ENCODE measurements at regions not wholly inside any gene's neighbourhood (a gene's known extent, or its start where the extent isn't known, plus 50 kb on each side); places are given as distances from the start of the nearest gene placed in this dataset.
"Not testable (repeated sequence)": the region's sequence is repeated elsewhere in the genome, so short reads cannot be mapped to it uniquely, and the experiment has no call there.

GRCh38 chr16:88246955-88247582 is 135.7 kb upstream of the ZNF469 start:
- H3K9me3 ChIP-seq (ENCODE audit: low read length); H3K4me1 ChIP-seq (ENCODE audit: insufficient read depth, low read length, poor library complexity, severe bottlenecking); H3K4me3 ChIP-seq (ENCODE audit: low read depth, low read length, poor library complexity, severe bottlenecking); POLR2A ChIA-PET; H3K27ac ChIP-seq (ENCODE audit: low read depth, low read length, poor library complexity, severe bottlenecking); CTCF ChIA-PET (ENCODE audit: unreplicated experiment); H3K36me3 ChIP-seq (ENCODE audit: insufficient read depth, low read length); H3K4me2 ChIP-seq (ENCODE audit: low read length); intact Hi-C loops (cut with micrococcal nuclease; ENCODE audit: unreplicated experiment); H3K79me2 ChIP-seq (ENCODE audit: insufficient read depth, low read depth, low read length); H3K9me2 ChIP-seq (ENCODE audit: insufficient read depth, low read length); BruUV-seq (replicated peaks); H2AFZ ChIP-seq (ENCODE audit: low read length); DNase-seq (ENCODE audit: low spot score); H4K20me1 ChIP-seq (ENCODE audit: insufficient read depth, low read length): not testable (repeated sequence)

DNA sequence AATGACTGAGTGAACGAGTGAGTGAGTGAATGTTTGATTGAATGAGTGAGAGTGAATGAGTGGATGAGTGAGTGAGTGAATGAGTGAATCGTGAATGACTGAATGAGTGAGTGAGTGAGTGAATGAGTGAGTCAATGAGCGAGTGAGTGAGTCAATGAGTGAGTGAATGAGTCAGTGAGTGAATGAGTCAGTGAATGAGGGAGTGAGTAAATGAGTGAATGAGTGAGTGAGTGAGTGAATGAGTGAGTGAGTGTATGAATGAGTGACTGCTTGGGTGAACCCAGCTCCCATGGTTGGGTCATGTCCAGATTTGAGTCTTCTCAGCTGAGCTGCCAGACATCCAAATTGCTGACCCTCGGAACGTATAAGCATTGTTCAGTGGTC is 135.2 kb upstream of the ZNF469 start:
- H3K4me2 ChIP-seq (ENCODE audit: low read length); H3K36me3 ChIP-seq (ENCODE audit: insufficient read depth, low read length); H3K4me1 ChIP-seq (ENCODE audit: insufficient read depth, low read length, poor library complexity, severe bottlenecking); H2AFZ ChIP-seq (ENCODE audit: low read length); H3K27ac ChIP-seq (ENCODE audit: low read depth, low read length, poor library complexity, severe bottlenecking); H3K9me2 ChIP-seq (ENCODE audit: insufficient read depth, low read length); intact Hi-C loops (cut with micrococcal nuclease; ENCODE audit: unreplicated experiment); H3K79me2 ChIP-seq (ENCODE audit: insufficient read depth, low read depth, low read length); POLR2A ChIA-PET; H3K4me3 ChIP-seq (ENCODE audit: low read depth, low read length, poor library complexity, severe bottlenecking); BruUV-seq (replicated peaks); CTCF ChIA-PET (ENCODE audit: unreplicated experiment); H4K20me1 ChIP-seq (ENCODE audit: insufficient read depth, low read length); H3K9me3 ChIP-seq (ENCODE audit: low read length); DNase-seq (ENCODE audit: low spot score): not testable (repeated sequence)

DNA sequence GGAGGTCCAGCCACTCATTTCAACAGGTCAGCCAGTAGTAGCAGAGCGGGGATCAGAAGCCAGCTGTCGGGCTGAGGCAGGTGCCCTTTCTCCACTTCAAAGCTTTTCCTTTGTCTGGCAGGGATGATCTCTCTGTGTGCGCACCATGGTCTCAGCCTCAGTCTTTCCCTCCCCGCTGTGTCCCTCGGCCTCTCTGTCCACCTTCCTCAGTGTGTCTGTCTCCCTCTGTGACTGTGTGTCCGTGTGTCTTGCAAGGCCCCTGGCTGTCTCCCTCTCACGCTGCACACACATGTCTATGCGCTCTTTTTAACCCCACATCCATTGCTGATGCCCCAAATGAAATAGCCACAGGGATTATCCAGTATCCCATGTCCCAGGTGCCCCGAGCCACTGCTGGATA is 134.0 kb upstream of the ZNF469 start:
- H2AFZ ChIP-seq (ENCODE audit: low read length); H3K4me1 ChIP-seq (ENCODE audit: insufficient read depth, low read length, poor library complexity, severe bottlenecking); H3K4me2 ChIP-seq (ENCODE audit: low read length); H3K4me3 ChIP-seq (ENCODE audit: low read depth, low read length, poor library complexity, severe bottlenecking); H3K9me2 ChIP-seq (ENCODE audit: insufficient read depth, low read length); POLR2A ChIA-PET; H3K36me3 ChIP-seq (ENCODE audit: insufficient read depth, low read length); H4K20me1 ChIP-seq (ENCODE audit: insufficient read depth, low read length); H3K9me3 ChIP-seq (ENCODE audit: low read length); DNase-seq (ENCODE audit: low spot score); H3K79me2 ChIP-seq (ENCODE audit: insufficient read depth, low read depth, low read length); H3K27ac ChIP-seq (ENCODE audit: low read depth, low read length, poor library complexity, severe bottlenecking); BruUV-seq (replicated peaks); CTCF ChIA-PET (ENCODE audit: unreplicated experiment); intact Hi-C loops (cut with micrococcal nuclease; ENCODE audit: unreplicated experiment): not testable (repeated sequence)

DNA sequence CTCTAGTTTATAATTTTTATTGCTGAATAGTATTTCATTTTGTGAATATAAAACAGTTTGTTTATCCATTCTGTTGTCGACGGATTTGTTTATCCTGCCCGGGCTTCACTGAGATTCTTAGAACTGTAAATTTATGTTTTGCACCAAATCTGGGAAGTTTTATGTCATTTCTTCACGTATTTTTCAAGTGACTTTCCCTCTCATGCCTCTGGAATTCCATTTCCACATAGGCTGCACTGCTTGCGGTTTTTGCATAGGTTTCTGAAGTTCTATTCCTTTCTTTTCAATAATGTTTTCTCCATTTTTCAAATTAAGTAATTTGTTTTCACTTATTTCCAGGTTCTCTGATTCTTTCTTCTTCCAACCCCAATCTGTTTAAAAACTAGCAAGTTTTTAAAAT is 132.4 kb upstream of the ZNF469 start:
- H3K27ac ChIP-seq (ENCODE audit: low read depth, low read length, poor library complexity, severe bottlenecking); H3K9me3 ChIP-seq (ENCODE audit: low read length); H3K79me2 ChIP-seq (ENCODE audit: insufficient read depth, low read depth, low read length); H3K36me3 ChIP-seq (ENCODE audit: insufficient read depth, low read length); DNase-seq (ENCODE audit: low spot score); H3K9me2 ChIP-seq (ENCODE audit: insufficient read depth, low read length); H3K4me3 ChIP-seq (ENCODE audit: low read depth, low read length, poor library complexity, severe bottlenecking); BruUV-seq (replicated peaks); POLR2A ChIA-PET; H3K4me2 ChIP-seq (ENCODE audit: low read length); intact Hi-C loops (cut with micrococcal nuclease; ENCODE audit: unreplicated experiment); H2AFZ ChIP-seq (ENCODE audit: low read length); H3K4me1 ChIP-seq (ENCODE audit: insufficient read depth, low read length, poor library complexity, severe bottlenecking); H4K20me1 ChIP-seq (ENCODE audit: insufficient read depth, low read length); CTCF ChIA-PET (ENCODE audit: unreplicated experiment): not testable (repeated sequence)

DNA sequence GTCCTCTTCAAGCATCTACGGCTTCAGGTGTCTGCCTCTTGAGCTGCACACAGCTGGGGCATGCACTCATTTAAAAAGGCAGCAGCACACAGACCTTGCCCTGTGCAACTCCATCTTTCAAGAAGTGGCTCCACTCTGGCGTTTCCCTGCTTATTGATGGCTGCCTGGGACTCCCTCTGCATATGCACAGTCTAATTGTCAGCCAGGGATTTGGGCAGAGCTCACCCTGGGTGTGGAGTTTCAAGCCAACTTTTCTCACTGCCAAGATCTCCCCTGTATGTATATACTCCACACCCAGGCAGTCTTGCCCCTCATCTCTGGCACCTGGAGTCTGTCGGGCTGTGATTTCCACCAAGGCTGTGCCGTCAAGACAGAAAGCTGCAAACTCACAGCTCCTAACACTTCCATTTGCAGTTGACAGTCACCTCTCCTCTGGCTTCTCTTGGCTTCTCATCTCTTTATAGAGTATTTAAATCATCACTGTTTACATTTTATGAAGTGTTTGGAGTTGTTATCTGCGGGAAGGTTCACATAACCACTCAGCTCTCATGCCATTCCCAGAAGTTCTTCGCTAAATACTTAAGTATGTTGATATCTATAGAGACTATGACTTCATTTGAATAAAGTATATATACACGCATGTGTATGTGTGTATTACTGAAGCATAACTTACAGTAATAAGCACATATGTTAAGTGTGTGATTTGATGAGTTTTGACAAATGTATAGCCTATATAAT is 130.5 kb upstream of the ZNF469 start:
- CTCF ChIA-PET (ENCODE audit: unreplicated experiment); H3K27ac ChIP-seq (ENCODE audit: low read depth, low read length, poor library complexity, severe bottlenecking); H3K36me3 ChIP-seq (ENCODE audit: insufficient read depth, low read length); H3K4me1 ChIP-seq (ENCODE audit: insufficient read depth, low read length, poor library complexity, severe bottlenecking); H2AFZ ChIP-seq (ENCODE audit: low read length); H3K79me2 ChIP-seq (ENCODE audit: insufficient read depth, low read depth, low read length); H3K9me3 ChIP-seq (ENCODE audit: low read length); intact Hi-C loops (cut with micrococcal nuclease; ENCODE audit: unreplicated experiment); H4K20me1 ChIP-seq (ENCODE audit: insufficient read depth, low read length); H3K4me3 ChIP-seq (ENCODE audit: low read depth, low read length, poor library complexity, severe bottlenecking); BruUV-seq (replicated peaks); DNase-seq (ENCODE audit: low spot score); POLR2A ChIA-PET; H3K4me2 ChIP-seq (ENCODE audit: low read length); H3K9me2 ChIP-seq (ENCODE audit: insufficient read depth, low read length): not testable (repeated sequence)

- H4K20me1 ChIP-seq (ENCODE audit: insufficient read depth, low read length); H3K4me3 ChIP-seq (ENCODE audit: low read depth, low read length, poor library complexity, severe bottlenecking); CTCF ChIA-PET (ENCODE audit: unreplicated experiment); BruUV-seq (replicated peaks); H3K36me3 ChIP-seq (ENCODE audit: insufficient read depth, low read length); H3K9me2 ChIP-seq (ENCODE audit: insufficient read depth, low read length); H3K79me2 ChIP-seq (ENCODE audit: insufficient read depth, low read depth, low read length); H3K27ac ChIP-seq (ENCODE audit: low read depth, low read length, poor library complexity, severe bottlenecking); H3K9me3 ChIP-seq (ENCODE audit: low read length); intact Hi-C loops (cut with micrococcal nuclease; ENCODE audit: unreplicated experiment); DNase-seq (ENCODE audit: low spot score); POLR2A ChIA-PET; H3K4me1 ChIP-seq (ENCODE audit: insufficient read depth, low read length, poor library complexity, severe bottlenecking); H2AFZ ChIP-seq (ENCODE audit: low read length); H3K4me2 ChIP-seq (ENCODE audit: low read length): not testable (repeated sequence)
Measured at GRCh38 chr16:88258141-88258540, 124.6 kb upstream of the ZNF469 start.

Measured in OCI-LY7 (cell line).